GM12878 (cell line): ENCODE measurements at regions not wholly inside any gene's neighbourhood (a gene's known extent, or its start where the extent isn't known, plus 50 kb on each side); places are given as distances from the start of the nearest gene placed in this dataset.

Source experiments
- ATAC-seq: fragments of 200-7000 bp; cut with Tn5 transposase; 3 replicates; pipeline ENCODE4 v1.9.1; 2020; ENCODE audit warnings: mild to moderate bottlenecking, moderate library complexity
- BruUV-seq: library from RNA; stranded (reverse); fragments of 400-500 nt; replicated peaks from 2 replicates; lab custom pipeline; 2021; lab: Mats Ljungman, UMichigan
- CTCF ChIA-PET: fragments of 300-600 bp; sonication (Branson Sonifier 250); formaldehyde crosslinking; extraction: SDS; loops from one replicate; lab custom pipeline; 2021; ENCODE audit warnings: inconsistent platforms; lab: Yijun Ruan, JAX
- POLR2A ChIA-PET: fragments of 350-600 bp; formaldehyde crosslinking; extraction: SDS; loops from one replicate; lab custom pipeline; 2021; ENCODE audit warnings: inconsistent platforms; lab: Charles Lee
- RAD21 ChIA-PET: fragments of 300-600 bp; sonication (Branson Sonifier 250); formaldehyde crosslinking; loops from one replicate; lab custom pipeline; 2023; ENCODE audit warnings: antibody characterized with exemption; ENCODE audit not compliant: unreplicated experiment; lab: Charles Lee
- SMC1A ChIA-PET: fragments of 300-600 bp; sonication (Branson Sonifier 250); formaldehyde crosslinking; loops from one replicate; lab custom pipeline; 2023; ENCODE audit not compliant: unreplicated experiment, uncharacterized antibody; lab: Charles Lee
- DNase-seq: peaks from one replicate; pipeline ENCODE4 v3.0.0-alpha.2; 2011; ENCODE audit warnings: low read depth, low spot score
- FAIRE-seq: peaks from 3 replicates; lab custom pipeline; 2011; peaks lifted over from hg19 to GRCh38; lab: Jason Lieb, UNC
- H2AFZ ChIP-seq: 2 replicates; pipeline ENCODE4 v1.6.0; 2011; ENCODE audit warnings: low read depth, low read length, control low read depth; ENCODE audit not compliant: control insufficient read depth
- H3K27ac ChIP-seq: 2 replicates; pipeline ENCODE4 v1.5.1; 2011; ENCODE audit warnings: control low read depth; ENCODE audit not compliant: control insufficient read depth, insufficient read depth
- H3K27me3 ChIP-seq, 2 experiments: replicated peaks in 1 of 2; 2 replicates each; pipeline versions ENCODE4 v1.6.0 to v1.6.1; 2011; ENCODE audit warnings: low read length in 1 of 2; ENCODE audit not compliant: control insufficient read depth in 2 of 2, insufficient read depth in 2 of 2
- H3K36me3 ChIP-seq, 2 experiments: 2 replicates each; pipeline ENCODE4 v1.5.1; 2011; ENCODE audit warnings: low read length in 1 of 2; ENCODE audit not compliant: control insufficient read depth in 2 of 2, insufficient read depth in 2 of 2
- H3K4me1 ChIP-seq: 2 replicates; pipeline ENCODE4 v1.6.1; 2011; ENCODE audit warnings: mild to moderate bottlenecking, low read length, moderate library complexity, mixed read lengths; ENCODE audit not compliant: control insufficient read depth, insufficient read depth
- H3K4me2 ChIP-seq: 2 replicates; pipeline ENCODE4 v1.6.0; 2011; ENCODE audit warnings: control low read depth; ENCODE audit not compliant: control insufficient read depth, insufficient read depth
- H3K4me3 ChIP-seq: fragments of 200-600 bp; sonication (generic); 2 replicates; pipeline ENCODE4 v1.5.1; 2016
- H3K79me2 ChIP-seq: 2 replicates; pipeline ENCODE4 v1.6.0; 2011; ENCODE audit warnings: low read length; ENCODE audit not compliant: control insufficient read depth, insufficient read depth
- H3K9ac ChIP-seq: 2 replicates; pipeline ENCODE4 v1.8.0; 2011; ENCODE audit warnings: low read length, control low read depth, mixed read lengths; ENCODE audit not compliant: control insufficient read depth, insufficient read depth
- H3K9me3 ChIP-seq: replicated peaks from 3 replicates; pipeline ENCODE4 v1.5.1; 2011; ENCODE audit warnings: mild to moderate bottlenecking, low read length; ENCODE audit not compliant: control insufficient read depth, insufficient read depth
- H4K20me1 ChIP-seq: 2 replicates; pipeline ENCODE4 v1.6.0; 2011; ENCODE audit not compliant: control insufficient read depth, insufficient read depth
- BCLAF1 ChIP-seq: fragments of 450-650 bp; IDR thresholded peaks from 2 replicates; pipeline ENCODE4 v1.6.1; 2017; ENCODE audit warnings: antibody characterized with exemption, mild to moderate bottlenecking, moderate library complexity
- CBX3 ChIP-seq: fragments of 200-600 bp; sonication (generic); IDR thresholded peaks from 2 replicates; pipeline ENCODE4 v1.6.1; 2016; ENCODE audit warnings: low read depth, borderline replicate concordance
- E2F4 ChIP-seq: IDR thresholded peaks from 2 replicates; pipeline ENCODE4 v1.6.1; 2012; ENCODE audit warnings: low read depth, low read length, improper control_type of control experiment
- E4F1 ChIP-seq: fragments of 450-650 bp; IDR thresholded peaks from 2 replicates; pipeline ENCODE4 v1.6.1; 2018; ENCODE audit warnings: borderline replicate concordance, mild to moderate bottlenecking; ENCODE audit not compliant: partially characterized antibody
- MAX ChIP-seq: IDR thresholded peaks from 2 replicates; pipeline ENCODE4 v1.6.1; 2012; ENCODE audit warnings: low read depth, low read length, improper control_type of control experiment
- NFYB ChIP-seq: IDR thresholded peaks from 2 replicates; pipeline ENCODE4 v1.6.1; 2011; ENCODE audit warnings: low read depth, mild to moderate bottlenecking, low read length, improper control_type of control experiment, moderate library complexity; ENCODE audit not compliant: insufficient read depth
- PML ChIP-seq: IDR thresholded peaks from 2 replicates; pipeline ENCODE4 v1.6.1; 2012; ENCODE audit warnings: low read length, inconsistent platforms
- USF2 ChIP-seq: IDR thresholded peaks from 2 replicates; pipeline ENCODE4 v1.6.1; 2011; ENCODE audit warnings: low read depth, low read length, improper control_type of control experiment, borderline replicate concordance
- ZBTB11 ChIP-seq: fragments of 450-650 bp; formaldehyde crosslinking; IDR thresholded peaks from 2 replicates; pipeline ENCODE4 v1.5.0; 2022; ENCODE audit warnings: mild to moderate bottlenecking, missing genetic modification characterization
- ZBTB33 ChIP-seq: fragments of 450-650 bp; IDR thresholded peaks from 2 replicates; pipeline ENCODE4 v1.6.1; 2017; ENCODE audit warnings: mild to moderate bottlenecking
- ZNF24 ChIP-seq: fragments of 450-650 bp; IDR thresholded peaks from 2 replicates; pipeline ENCODE4 v1.6.1; 2017; ENCODE audit warnings: antibody characterized with exemption, mild to moderate bottlenecking
- WGBS: methylation state at CpG from one replicate; pipeline ENCODE4 v1.1.6; 2016; ENCODE audit warnings: low lambda C conversion rate; ENCODE audit not compliant: insufficient replicate concordance, insufficient coverage; ENCODE audit errors: missing lambda C conversion rate; 5-methylcytosine and 5-hydroxymethylcytosine counted together
- in situ Hi-C: fragments of 300-500 bp; cut with MboI; formaldehyde crosslinking; loops from 9 replicates; pipeline ENCODE4 v1.14.3; 2018; ENCODE audit warnings: mixed read lengths
- intact Hi-C: fragments of 100-400 bp; cut with micrococcal nuclease; formaldehyde crosslinking; loops from one replicate; pipeline ENCODE4 v1.14.2; 2022; ENCODE audit not compliant: unreplicated experiment

- Histone ChIP-seq H3K9me3 (no peaks in the 10 kb centered on the region; the same call in 2 of the 3 replicates), H3K27ac (no peak overlapping the region), H3K4me2 (no peak overlapping the region), H3K27me3 (no peaks in the 10 kb centered on the region), H3K4me1 (no peaks in the 10 kb centered on the region), H3K36me3 (no peaks in the 10 kb centered on the region), H3K4me3 (no peak overlapping the region), H4K20me1 (no peaks in the 10 kb centered on the region), H3K79me2 (no peaks in the 10 kb centered on the region), H2AFZ (no peak overlapping the region), H3K9ac (no peak overlapping the region)
- FAIRE-seq (no peak), DNase-seq (no peak), ATAC-seq (no peak)
- SMC1A ChIA-PET, result no interaction called here
- WGBS, result 0% methylated on average over 2 of the region's 2 CpGs
- RAD21 ChIA-PET, result no interaction called here
- CTCF ChIA-PET, result no interaction called here
- intact Hi-C loops, result no loop called here
- POLR2A ChIA-PET, result no interaction called here
- no TSS peak for BruUV-seq
- in situ Hi-C loops, result no loop called here
- TF ChIP-seq ZBTB11 (CRISPR knock-in tag) (no peak), E4F1 (no peak), PML (no peak), NFYB (no peak), BCLAF1 (no peak), ZNF24 (no peak), ZBTB33 (no peak), CBX3 (no peak), USF2 (no peak), E2F4 (no peak), MAX (no peak)
These were observed 474.5 kb upstream of the EEF2KMT start for GRCh38 chr16:5572056-5572455.
